ENCODE measurements at regions not wholly inside any gene's neighbourhood (a gene's known extent, or its start where the extent isn't known, plus 50 kb on each side); places are given as distances from the start of the nearest gene placed in this dataset.

GRCh38 chr7:81510122-81510521 lies 259.7 kb downstream of the HGF start:
- ATAC-seq, result no peak
- no peaks in the 10 kb centered on the region for H3K27me3 Mint-ChIP-seq (ENCODE audit: low read depth)

GRCh38 chr7:81507221-81507620 lies 262.6 kb downstream of the HGF start:
- H3K36me3 Mint-ChIP-seq, result no peaks in the 10 kb centered on the region; the same call in 1 of the 2 replicates
- ChIA-PET CTCF (no interaction called here), POLR2A (no interaction called here)
- H3K4me3 Mint-ChIP-seq, result no peak overlapping the region
- H3K27ac Mint-ChIP-seq, result no peak overlapping the region
- TF ChIP-seq GTF2I (CRISPR knock-in tag; conservative IDR thresholded peaks at IDR 0.05), result no peak
- TF ChIP-seq ZNF232 (CRISPR knock-in tag; IDR thresholded peaks at IDR 0.05), result no peak
- TF ChIP-seq TCF7 (CRISPR knock-in tag; IDR thresholded peaks at IDR 0.05; ENCODE audit: low read depth), result no peak
- peaks cover 5% of the 10 kb centered on the region for H3K4me1 Mint-ChIP-seq
- ATAC-seq, result no peak
- H3K27me3 Mint-ChIP-seq (ENCODE audit: low read depth), result no peaks in the 10 kb centered on the region
- peaks cover 3% of the 10 kb centered on the region; the same call in 1 of the 2 replicates for H3K9me3 Mint-ChIP-seq
- no peak for DNase-seq (ENCODE audit: low spot score)

More at GRCh38 chr7:81510122-81510521, 259.7 kb downstream of the HGF start:
- ChIA-PET POLR2A (no interaction called here), CTCF (no interaction called here)
- H3K27ac Mint-ChIP-seq, result no peak overlapping the region
- DNase-seq (ENCODE audit: low spot score), result no peak
- no peaks in the 10 kb centered on the region; the same call in 1 of the 2 replicates for H3K36me3 Mint-ChIP-seq
- peaks cover 3% of the 10 kb centered on the region; the same call in 1 of the 2 replicates for H3K4me1 Mint-ChIP-seq
- H3K4me3 Mint-ChIP-seq, result no peak overlapping the region
- H3K9me3 Mint-ChIP-seq, result peaks cover 3% of the 10 kb centered on the region; the same call in 1 of the 2 replicates
- no peak for TF ChIP-seq GABPB1 (CRISPR knock-in tag; IDR thresholded peaks at IDR 0.05)
- no peak for TF ChIP-seq STAT6 (CRISPR knock-in tag; conservative IDR thresholded peaks at IDR 0.05; ENCODE audit: low read depth)
- no peak for TF ChIP-seq IRF1 (CRISPR knock-in tag; IDR thresholded peaks at IDR 0.05)

GRCh38 chr7:81506609-81507008 lies 263.2 kb downstream of the HGF start:
- Mint-ChIP-seq H3K36me3 (no peaks in the 10 kb centered on the region; the same call in 1 of the 2 replicates), H3K4me3 (no peak overlapping the region), H3K27me3 (ENCODE audit: low read depth) (no peaks in the 10 kb centered on the region), H3K9me3 (peaks cover 3% of the 10 kb centered on the region; the same call in 1 of the 2 replicates), H3K4me1 (peaks cover 5% of the 10 kb centered on the region), H3K27ac (no peak overlapping the region)
- CTCF ChIA-PET, result no interaction called here
- POLR2A ChIA-PET, result no interaction called here
- no peak for ATAC-seq
- DNase-seq (ENCODE audit: low spot score), result no peak
- TF ChIP-seq SP1 (CRISPR knock-in tag; conservative IDR thresholded peaks at IDR 0.05), result no peak
- no peak for TF ChIP-seq CDX4 (CRISPR knock-in tag; IDR thresholded peaks at IDR 0.05; ENCODE audit: borderline replicate concordance)
- TF ChIP-seq ATF1 (CRISPR knock-in tag; IDR thresholded peaks at IDR 0.05), result no peak
- TF ChIP-seq MAX (CRISPR knock-in tag; IDR thresholded peaks at IDR 0.05), result no peak
- no peak for TF ChIP-seq ZMAT4 (CRISPR knock-in tag; IDR thresholded peaks at IDR 0.05)
- no peak for TF ChIP-seq ATF2 (CRISPR knock-in tag; IDR thresholded peaks at IDR 0.05; ENCODE audit: borderline replicate concordance, low read depth)
- TF ChIP-seq PRRX2 (CRISPR knock-in tag; IDR thresholded peaks at IDR 0.05), result no peak
- TF ChIP-seq AFF4 (CRISPR knock-in tag; IDR thresholded peaks at IDR 0.05; ENCODE audit: borderline replicate concordance), result no peak
- no peak for TF ChIP-seq EMX1 (CRISPR knock-in tag; IDR thresholded peaks at IDR 0.05)
- no peak for TF ChIP-seq ZSCAN18 (CRISPR knock-in tag; IDR thresholded peaks at IDR 0.05)
- no peak for TF ChIP-seq ZBTB21 (CRISPR knock-in tag; IDR thresholded peaks at IDR 0.05; ENCODE audit: borderline replicate concordance)
- TF ChIP-seq SMAD3 (CRISPR knock-in tag; IDR thresholded peaks at IDR 0.05; ENCODE audit: borderline replicate concordance), result no peak
- TF ChIP-seq IRF1 (CRISPR knock-in tag; IDR thresholded peaks at IDR 0.05), result no peak
